BLaER1 treated with 17β-estradiol and CSF1 and Interleukin-3, amounts not matched to agents 10 nM and 100 nM (cell line): ENCODE measurements at regions not wholly inside any gene's neighbourhood (a gene's known extent, or its start where the extent isn't known, plus 50 kb on each side); places are given as distances from the start of the nearest gene placed in this dataset.

Experiments used
- H3K27ac ChIP-seq, 11 experiments: shearing (Covaris generic); formaldehyde crosslinking; 2 replicates each; pipeline ENCODE4 v1.8.1; 2022
- H3K27me3 ChIP-seq, 11 experiments: shearing (Covaris generic); formaldehyde crosslinking; 2 replicates each; pipeline ENCODE4 v1.8.1; 2022
- H3K36me3 ChIP-seq, 11 experiments: shearing (Covaris generic); formaldehyde crosslinking; 2 replicates each; pipeline ENCODE4 v1.8.1; 2022
- H3K4me1 ChIP-seq, 10 experiments: shearing (Covaris generic); formaldehyde crosslinking; 2 replicates each; pipeline ENCODE4 v1.8.1; 2022
- H3K4me2 ChIP-seq, 11 experiments: shearing (Covaris generic); formaldehyde crosslinking; 2 replicates each; pipeline ENCODE4 v1.8.1; 2022
- H3K4me3 ChIP-seq, 10 experiments: shearing (Covaris generic); formaldehyde crosslinking; 2 replicates each; pipeline ENCODE4 v1.8.1; 2022
- H3K9ac ChIP-seq, 11 experiments: shearing (Covaris generic); formaldehyde crosslinking; 2 replicates each; pipeline ENCODE4 v1.8.1; 2022
- H3K9me3 ChIP-seq, 11 experiments: shearing (Covaris generic); formaldehyde crosslinking; replicated peaks in 1 of 11; 2 replicates each; pipeline ENCODE4 v1.8.1; 2022
- H4K20me1 ChIP-seq, 11 experiments: shearing (Covaris generic); formaldehyde crosslinking; 2 replicates each; pipeline ENCODE4 v1.8.1; 2022
- Cebpa-rat ChIP-seq, 11 experiments: shearing (Covaris generic); IDR thresholded peaks; 2 replicates each; pipeline ENCODE4 v1.8.1; 2022

GRCh38 chrX:147736045-147736444 is 175.7 kb upstream of the FMR1 start:
- H3K4me3 ChIP-seq = no peak overlapping the region
- H4K20me1 ChIP-seq = no peaks in the 10 kb centered on the region
- H3K9ac ChIP-seq = no peak overlapping the region
- H3K9me3 ChIP-seq = no peaks in the 10 kb centered on the region; a peak in 1 of 22 replicates
- no peak for TF ChIP-seq Cebpa-rat (IDR thresholded peaks at IDR 0.05)
- H3K36me3 ChIP-seq = no peaks in the 10 kb centered on the region
- no peak overlapping the region for H3K27ac ChIP-seq
- no peak overlapping the region for H3K4me2 ChIP-seq
- H3K27me3 ChIP-seq = peaks cover 7 to 67% (median 48%) of the 10 kb centered on the region in 11 experiments; a peak in 19 of 22 replicates
- peaks cover 5 to 17% (median 9%) of the 10 kb centered on the region in 10 experiments; a peak in 16 of 20 replicates for H3K4me1 ChIP-seq

- Histone ChIP-seq H3K9me3 (no peaks in the 10 kb centered on the region; a peak in 1 of 22 replicates), H3K27ac (no peak overlapping the region), H3K4me2 (peak overlapping the region in 8 of 11 experiments; percentile 1 to 44 (median 26); a peak in 9 of 22 replicates), H3K9ac (no peak overlapping the region), H3K4me3 (no peak overlapping the region), H3K36me3 (no peaks in the 10 kb centered on the region), H4K20me1 (no peaks in the 10 kb centered on the region), H3K27me3 (peaks cover 7 to 83% (median 57%) of the 10 kb centered on the region in 11 experiments), H3K4me1 (peaks cover 5 to 17% (median 9%) of the 10 kb centered on the region in 10 experiments; a peak in 16 of 20 replicates)
- TF ChIP-seq Cebpa-rat (IDR thresholded peaks at IDR 0.05) = peak in 2 of 11 experiments; percentile 45 to 54; a peak in 1 of 22 replicates
These were observed 174.0 kb upstream of the FMR1 start for GRCh38 chrX:147737690-147738089.

DNA sequence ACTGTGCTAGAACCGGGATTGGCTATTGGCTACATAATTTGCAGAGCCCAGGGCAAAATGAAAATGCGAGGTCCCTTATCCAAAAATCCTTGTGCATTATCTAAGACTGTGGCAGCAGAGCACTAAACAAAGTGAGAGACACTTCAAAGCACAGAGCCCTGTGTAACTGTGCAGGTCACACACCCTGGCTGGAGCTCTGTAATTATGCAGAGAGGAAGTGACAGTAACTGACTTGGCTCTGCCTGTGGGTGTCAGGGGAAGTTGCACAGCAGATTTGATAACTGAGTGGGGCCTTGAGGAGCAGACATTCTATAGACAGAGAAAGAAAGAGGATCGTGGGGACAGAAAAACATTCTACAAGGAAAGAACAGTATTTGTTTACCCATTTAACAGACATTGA is 173.5 kb upstream of the FMR1 start:
- H4K20me1 ChIP-seq = no peaks in the 10 kb centered on the region
- peak overlapping the region in 10 of 11 experiments; percentile 1 to 49 (median 28); a peak in 16 of 22 replicates for H3K4me2 ChIP-seq
- H3K27ac ChIP-seq = peak overlapping the region in 4 of 11 experiments; percentile 1 to 22 (median 4); a peak in 4 of 22 replicates
- TF ChIP-seq Cebpa-rat (IDR thresholded peaks at IDR 0.05) = no peak
- no peak overlapping the region for H3K4me3 ChIP-seq
- H3K27me3 ChIP-seq = peaks cover 7 to 88% (median 58%) of the 10 kb centered on the region in 11 experiments
- peaks cover 5 to 17% (median 9%) of the 10 kb centered on the region in 10 experiments; a peak in 16 of 20 replicates for H3K4me1 ChIP-seq
- H3K36me3 ChIP-seq = no peaks in the 10 kb centered on the region
- H3K9me3 ChIP-seq = no peaks in the 10 kb centered on the region; a peak in 1 of 22 replicates
- no peak overlapping the region for H3K9ac ChIP-seq

GRCh38 chrX:147739196-147739595 is 172.5 kb upstream of the FMR1 start:
- no peak overlapping the region for H3K9ac ChIP-seq
- no peaks in the 10 kb centered on the region for H3K9me3 ChIP-seq
- no peaks in the 10 kb centered on the region for H3K36me3 ChIP-seq
- no peak overlapping the region for H3K4me3 ChIP-seq
- no peak overlapping the region for H3K4me2 ChIP-seq
- no peaks in the 10 kb centered on the region; a peak in 1 of 22 replicates for H4K20me1 ChIP-seq
- peaks cover 7 to 87% (median 62%) of the 10 kb centered on the region in 11 experiments for H3K27me3 ChIP-seq
- peaks cover 5 to 17% (median 9%) of the 10 kb centered on the region in 10 experiments; a peak in 16 of 20 replicates for H3K4me1 ChIP-seq
- H3K27ac ChIP-seq = no peak overlapping the region
- no peak for TF ChIP-seq Cebpa-rat (IDR thresholded peaks at IDR 0.05)

DNA sequence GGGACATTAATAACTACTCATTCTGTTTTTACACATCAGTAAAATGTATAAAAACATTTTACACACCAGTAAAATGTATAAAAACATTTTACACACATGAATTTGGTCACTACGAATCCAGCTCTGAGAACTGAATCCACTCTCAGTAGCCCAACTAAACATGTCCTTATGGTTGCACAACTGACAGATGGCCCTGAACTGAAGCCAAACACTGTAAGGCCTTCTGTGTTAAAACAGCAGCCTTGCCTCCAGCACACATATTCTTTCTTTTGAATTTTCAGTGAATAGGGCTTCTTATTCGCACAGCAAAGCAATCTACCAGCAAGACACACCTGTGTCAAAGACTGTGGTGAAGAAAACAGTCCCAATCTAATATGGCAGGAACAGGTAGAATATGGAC is 169.9 kb upstream of the FMR1 start:
- no peaks in the 10 kb centered on the region; a peak in 1 of 22 replicates for H4K20me1 ChIP-seq
- H3K36me3 ChIP-seq = no peaks in the 10 kb centered on the region
- H3K27ac ChIP-seq = no peak overlapping the region
- H3K4me3 ChIP-seq = no peak overlapping the region
- H3K27me3 ChIP-seq = peaks cover 7 to 90% (median 77%) of the 10 kb centered on the region in 11 experiments
- H3K9me3 ChIP-seq = no peaks in the 10 kb centered on the region
- H3K4me1 ChIP-seq = peaks cover 5 to 17% (median 9%) of the 10 kb centered on the region in 10 experiments; a peak in 16 of 20 replicates
- no peak for TF ChIP-seq Cebpa-rat (IDR thresholded peaks at IDR 0.05)
- H3K4me2 ChIP-seq = no peak overlapping the region
- H3K9ac ChIP-seq = no peak overlapping the region

DNA sequence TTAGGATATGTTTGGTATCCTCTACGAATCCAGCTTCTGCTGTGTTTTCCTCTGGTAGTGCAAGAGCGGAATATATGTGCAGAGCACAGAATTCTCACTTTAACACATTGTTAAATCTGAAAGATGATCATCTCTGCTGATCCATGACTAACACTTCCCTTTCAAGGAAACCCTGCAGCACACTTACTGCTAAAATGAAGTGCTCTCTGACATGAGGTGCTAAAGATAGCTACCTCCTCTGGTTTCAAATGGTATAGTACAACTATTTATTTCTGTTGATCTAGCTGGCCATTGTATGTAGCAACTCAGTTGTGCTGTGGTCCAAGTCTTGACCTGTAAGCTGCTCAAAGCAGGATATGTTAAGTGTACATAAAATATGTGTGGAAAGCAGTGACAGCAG is 162.4 kb upstream of the FMR1 start:
- no peak for TF ChIP-seq Cebpa-rat (IDR thresholded peaks at IDR 0.05)
- Histone ChIP-seq H3K9me3 (no peaks in the 10 kb centered on the region), H4K20me1 (no peaks in the 10 kb centered on the region), H3K9ac (no peak overlapping the region), H3K27me3 (peaks cover 49 to 98% (median 96%) of the 10 kb centered on the region in 11 experiments), H3K27ac (no peak overlapping the region), H3K36me3 (no peaks in the 10 kb centered on the region), H3K4me3 (no peak overlapping the region), H3K4me2 (peak overlapping the region in 6 of 11 experiments; percentile 18 to 56 (median 26); a peak in 10 of 22 replicates), H3K4me1 (peaks cover 0 to 16% (median 5%) of the 10 kb centered on the region in 10 experiments; a peak in 11 of 20 replicates)

- Histone ChIP-seq H3K4me3 (no peak overlapping the region), H3K27me3 (peaks cover 52 to 100% (median 91%) of the 10 kb centered on the region in 11 experiments; a peak in 21 of 22 replicates), H4K20me1 (no peaks in the 10 kb centered on the region), H3K9ac (no peak overlapping the region), H3K36me3 (no peaks in the 10 kb centered on the region), H3K9me3 (no peaks in the 10 kb centered on the region), H3K4me2 (no peak overlapping the region), H3K27ac (no peak overlapping the region), H3K4me1 (no peaks in the 10 kb centered on the region)
- TF ChIP-seq Cebpa-rat (IDR thresholded peaks at IDR 0.05) = no peak
These were observed 154.0 kb upstream of the FMR1 start for GRCh38 chrX:147757750-147758149.

DNA sequence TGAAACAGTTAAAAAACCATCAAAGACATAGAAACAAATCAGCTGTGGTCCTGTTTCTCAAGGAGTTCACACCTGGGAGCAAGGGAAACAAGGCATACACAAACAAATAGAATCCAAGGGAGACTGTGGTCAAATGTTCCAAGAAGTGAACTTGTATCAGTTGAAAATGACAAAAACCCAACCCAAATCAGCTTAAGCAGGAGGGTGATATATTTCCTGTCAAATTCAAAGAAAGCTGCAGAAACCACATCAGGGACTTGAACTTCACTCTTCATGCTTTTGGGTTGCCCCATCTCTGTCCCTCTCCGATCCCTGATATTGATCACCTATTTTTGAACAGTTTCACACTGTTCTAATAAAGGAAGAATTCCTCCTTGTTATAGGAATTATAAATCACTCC is 148.6 kb upstream of the FMR1 start:
- Histone ChIP-seq H4K20me1 (no peaks in the 10 kb centered on the region), H3K27me3 (peaks cover 45 to 99% (median 91%) of the 10 kb centered on the region in 11 experiments), H3K27ac (no peak overlapping the region), H3K4me1 (no peaks in the 10 kb centered on the region), H3K4me2 (no peak overlapping the region), H3K9me3 (no peaks in the 10 kb centered on the region), H3K36me3 (no peaks in the 10 kb centered on the region), H3K9ac (no peak overlapping the region), H3K4me3 (no peak overlapping the region)
- no peak for TF ChIP-seq Cebpa-rat (IDR thresholded peaks at IDR 0.05)

- no peak overlapping the region for H3K4me2 ChIP-seq
- no peaks in the 10 kb centered on the region for H3K4me1 ChIP-seq
- no peak overlapping the region for H3K9ac ChIP-seq
- no peak overlapping the region for H3K27ac ChIP-seq
- H3K27me3 ChIP-seq = peaks cover 41 to 100% (median 91%) of the 10 kb centered on the region in 11 experiments
- no peak for TF ChIP-seq Cebpa-rat (IDR thresholded peaks at IDR 0.05)
- no peak overlapping the region for H3K4me3 ChIP-seq
- no peaks in the 10 kb centered on the region for H3K36me3 ChIP-seq
- no peaks in the 10 kb centered on the region for H3K9me3 ChIP-seq
- no peaks in the 10 kb centered on the region for H4K20me1 ChIP-seq
These were observed 146.9 kb upstream of the FMR1 start for GRCh38 chrX:147764868-147765267.

- no peak overlapping the region for H3K9ac ChIP-seq
- H3K27me3 ChIP-seq = peaks cover 24 to 98% (median 87%) of the 10 kb centered on the region in 11 experiments
These were observed 140.9 kb upstream of the FMR1 start for GRCh38 chrX:147770858-147771257.

More at GRCh38 chrX:147770858-147771257, 140.9 kb upstream of the FMR1 start:
- no peaks in the 10 kb centered on the region for H4K20me1 ChIP-seq
- H3K27ac ChIP-seq = no peak overlapping the region
- H3K4me1 ChIP-seq = no peaks in the 10 kb centered on the region
- H3K4me3 ChIP-seq = no peak overlapping the region
- H3K9me3 ChIP-seq = peaks cover 0 to 5% (median 0%) of the 10 kb centered on the region in 11 experiments; a peak in 1 of 22 replicates
- H3K4me2 ChIP-seq = no peak overlapping the region
- TF ChIP-seq Cebpa-rat (IDR thresholded peaks at IDR 0.05) = no peak
- no peaks in the 10 kb centered on the region for H3K36me3 ChIP-seq
